ENCODE measurements at regions not wholly inside any gene's neighbourhood (a gene's known extent, or its start where the extent isn't known, plus 50 kb on each side); places are given as distances from the start of the nearest gene placed in this dataset.

- TF ChIP-seq CTCF (conservative IDR thresholded peaks at IDR 0.05; ENCODE audit: low read depth, low read length): no peak
- DNase-seq (ENCODE audit: low read depth): no peak
- H3K4me3 ChIP-seq (ENCODE audit: low read depth, low read length): no peak overlapping the region
Measured at GRCh38 chr6:132131351-132131750, 180.2 kb upstream of the CCN2 start.

- H3K4me3 ChIP-seq (ENCODE audit: low read depth, low read length): no peak overlapping the region
- peak; percentile 64 for DNase-seq (ENCODE audit: low read depth)
Measured at GRCh38 chr6:132130626-132131298, 179.6 kb upstream of the CCN2 start.

GRCh38 chr6:132128424-132128823 lies 177.3 kb upstream of the CCN2 start:
- no peak overlapping the region for H3K4me3 ChIP-seq (ENCODE audit: low read depth, low read length)
- TF ChIP-seq CTCF (conservative IDR thresholded peaks at IDR 0.05; ENCODE audit: low read depth, low read length): no peak
- DNase-seq (ENCODE audit: low read depth): no peak

More at GRCh38 chr6:132130626-132131298, 179.6 kb upstream of the CCN2 start:
- TF ChIP-seq CTCF (conservative IDR thresholded peaks at IDR 0.05; ENCODE audit: low read depth, low read length): peak; percentile 10

- DNase-seq (ENCODE audit: low read depth): no peak
- TF ChIP-seq CTCF (conservative IDR thresholded peaks at IDR 0.05; ENCODE audit: low read depth, low read length): peak; percentile 3
- H3K4me3 ChIP-seq (ENCODE audit: low read depth, low read length): no peak overlapping the region
Measured at GRCh38 chr6:132126150-132126549, 175.0 kb upstream of the CCN2 start.

GRCh38 chr6:132122871-132123270 lies 171.7 kb upstream of the CCN2 start:
- peak; percentile 97 for DNase-seq (ENCODE audit: low read depth)
- TF ChIP-seq CTCF (conservative IDR thresholded peaks at IDR 0.05; ENCODE audit: low read depth, low read length): no peak

GRCh38 chr6:132122176-132122575 lies 171.0 kb upstream of the CCN2 start:
- H3K4me3 ChIP-seq (ENCODE audit: low read depth, low read length): no peak overlapping the region
- no peak for TF ChIP-seq CTCF (conservative IDR thresholded peaks at IDR 0.05; ENCODE audit: low read depth, low read length)
- DNase-seq (ENCODE audit: low read depth): no peak

More at GRCh38 chr6:132122871-132123270, 171.7 kb upstream of the CCN2 start:
- H3K4me3 ChIP-seq (ENCODE audit: low read depth, low read length): no peak overlapping the region

GRCh38 chr6:132118144-132118543 lies 167.0 kb upstream of the CCN2 start:
- no peak for TF ChIP-seq CTCF (conservative IDR thresholded peaks at IDR 0.05; ENCODE audit: low read depth, low read length)
- H3K4me3 ChIP-seq (ENCODE audit: low read depth, low read length): no peak overlapping the region
- DNase-seq (ENCODE audit: low read depth): no peak
